NCI-H2029 (cell line): ENCODE measurements at regions not wholly inside any gene's neighbourhood (a gene's known extent, or its start where the extent isn't known, plus 50 kb on each side); places are given as distances from the start of the nearest gene placed in this dataset.
"Not testable (repeated sequence)": the region's sequence is repeated elsewhere in the genome, so short reads cannot be mapped to it uniquely, and the experiment has no call there.

Experiments
- DNase-seq: peaks from one replicate; lab custom pipeline; 2025; lab: John Stamatoyannopoulos, UW

DNA sequence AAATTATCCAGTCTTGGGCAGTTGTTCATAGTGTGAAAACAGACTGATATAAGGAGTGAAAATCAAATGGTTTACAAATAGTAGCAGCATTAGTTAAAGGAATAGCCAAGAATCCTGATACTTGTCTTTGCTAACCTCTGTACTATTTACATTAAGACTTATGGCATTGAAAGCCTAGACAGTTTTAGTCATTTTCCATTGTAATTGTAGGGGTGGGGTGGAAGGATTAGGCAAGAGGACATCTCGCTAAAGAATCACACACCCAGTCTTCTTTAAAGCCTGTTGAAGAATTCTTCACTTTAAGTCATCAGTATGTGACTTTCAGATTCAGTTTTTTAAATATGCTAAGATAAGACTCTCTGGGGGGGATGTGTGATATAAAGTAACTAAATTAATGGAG, 207.5 kb upstream of the PHACTR1 start:
- DNase-seq = no peak

GRCh38 chr6:12516070-12516469, 200.5 kb upstream of the PHACTR1 start:
- DNase-seq = no peak

- DNase-seq = no peak
Observed at GRCh38 chr6:12522347-12522746, 194.2 kb upstream of the PHACTR1 start.

GRCh38 chr6:12523726-12524125, 192.8 kb upstream of the PHACTR1 start:
- DNase-seq = no peak

GRCh38 chr6:12525276-12525675, 191.3 kb upstream of the PHACTR1 start:
- no peak for DNase-seq

DNA sequence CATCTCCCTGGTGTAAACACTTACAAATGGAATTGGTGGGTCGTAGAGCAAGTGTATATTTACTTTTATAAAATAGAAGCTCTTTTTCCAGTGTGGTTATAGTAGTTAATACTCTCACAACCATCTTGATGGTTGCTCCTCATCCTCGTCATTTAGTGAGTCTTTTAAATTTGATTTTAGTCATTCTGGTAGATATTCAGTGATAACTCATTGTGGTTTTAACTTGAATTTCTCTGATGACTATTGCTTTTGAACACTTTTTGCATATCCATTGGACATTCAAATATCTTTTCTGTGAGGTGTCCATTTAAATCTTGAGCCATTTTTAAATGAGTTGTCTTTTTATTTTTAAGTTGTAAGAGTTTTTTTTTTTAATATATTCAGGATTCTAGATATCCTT, 189.2 kb upstream of the PHACTR1 start:
- no peak for DNase-seq

DNA sequence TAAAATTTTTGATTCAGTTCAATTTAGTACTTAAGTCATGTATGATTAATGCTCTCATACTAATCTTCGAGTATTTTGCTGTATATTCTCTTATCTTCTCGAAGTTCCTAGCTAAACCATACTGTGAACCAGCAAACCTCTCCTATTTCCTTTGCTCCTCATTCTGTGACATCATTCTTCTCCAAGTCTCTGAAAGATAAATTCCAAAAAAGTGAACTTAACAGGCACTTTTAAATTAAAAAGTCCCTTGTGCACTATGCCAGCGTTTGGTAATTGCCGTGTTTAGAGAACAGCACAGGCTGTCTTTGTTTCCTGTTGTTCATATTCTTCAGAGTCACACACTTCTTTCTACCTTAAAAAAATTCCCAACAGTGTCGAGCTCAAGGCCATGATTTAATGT, 188.4 kb upstream of the PHACTR1 start:
- DNase-seq = no peak

GRCh38 chr6:12528581-12529363, 187.8 kb upstream of the PHACTR1 start:
- no peak for DNase-seq

- DNase-seq = no peak
Observed at GRCh38 chr6:12529364-12530019, 187.1 kb upstream of the PHACTR1 start.

DNA sequence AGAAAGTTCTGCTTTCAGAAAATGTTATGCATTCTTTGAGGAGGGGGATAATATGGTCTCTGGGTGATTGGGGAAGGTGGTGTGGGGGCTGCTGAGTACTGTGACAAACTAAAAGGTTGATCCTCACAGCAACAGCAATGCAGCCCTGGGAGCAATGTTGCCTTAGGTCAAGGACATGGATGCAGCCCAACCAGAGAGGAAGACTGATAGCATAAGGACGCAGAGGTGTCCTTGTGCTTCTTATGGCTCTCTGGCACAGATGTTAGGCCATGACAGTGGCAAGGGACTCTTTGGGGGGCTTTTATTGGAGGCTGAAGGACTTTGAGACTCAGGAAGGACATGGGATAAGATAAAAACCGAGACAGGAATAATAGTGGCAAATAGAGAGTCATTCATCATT, 186.2 kb upstream of the PHACTR1 start:
- no peak for DNase-seq

- no peak for DNase-seq
Observed at GRCh38 chr6:12533586-12533985, 183.0 kb upstream of the PHACTR1 start.

DNA sequence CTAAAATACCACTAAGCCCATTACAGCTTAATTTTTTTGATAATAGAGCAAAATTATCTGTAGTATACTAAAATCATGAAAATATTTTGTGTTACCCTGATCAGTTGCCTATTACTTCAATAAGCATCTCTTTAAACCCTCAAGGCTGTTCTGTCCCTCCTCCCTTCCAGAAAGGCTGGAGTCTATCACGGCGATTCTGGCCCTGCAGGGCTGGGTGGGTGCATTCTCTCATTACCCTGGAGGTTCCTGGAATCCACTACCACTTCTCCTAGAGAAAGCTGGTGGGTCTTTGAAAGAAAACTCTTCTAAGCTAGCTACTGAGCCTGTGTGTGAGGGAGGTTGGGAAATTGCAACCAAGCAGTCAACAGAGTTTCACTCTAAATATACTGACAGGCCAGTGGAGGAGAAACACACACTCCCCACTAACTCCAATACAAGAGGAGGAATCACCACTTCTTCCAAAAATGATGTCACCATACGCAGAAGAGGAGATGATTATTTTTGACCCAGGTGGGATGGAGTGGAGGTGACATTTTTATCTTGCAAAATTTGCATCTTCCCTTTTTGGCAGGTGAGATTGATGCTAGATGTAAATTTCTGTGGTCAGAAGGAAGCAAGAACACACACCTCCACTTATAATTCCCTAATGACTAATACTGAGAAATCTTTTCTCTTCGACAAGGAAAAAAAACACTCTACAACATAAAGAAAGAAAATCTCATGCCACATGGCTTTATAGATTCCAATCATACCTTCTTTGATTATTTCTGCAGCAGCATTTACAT, 182.3 kb upstream of the PHACTR1 start:
- no peak for DNase-seq

DNA sequence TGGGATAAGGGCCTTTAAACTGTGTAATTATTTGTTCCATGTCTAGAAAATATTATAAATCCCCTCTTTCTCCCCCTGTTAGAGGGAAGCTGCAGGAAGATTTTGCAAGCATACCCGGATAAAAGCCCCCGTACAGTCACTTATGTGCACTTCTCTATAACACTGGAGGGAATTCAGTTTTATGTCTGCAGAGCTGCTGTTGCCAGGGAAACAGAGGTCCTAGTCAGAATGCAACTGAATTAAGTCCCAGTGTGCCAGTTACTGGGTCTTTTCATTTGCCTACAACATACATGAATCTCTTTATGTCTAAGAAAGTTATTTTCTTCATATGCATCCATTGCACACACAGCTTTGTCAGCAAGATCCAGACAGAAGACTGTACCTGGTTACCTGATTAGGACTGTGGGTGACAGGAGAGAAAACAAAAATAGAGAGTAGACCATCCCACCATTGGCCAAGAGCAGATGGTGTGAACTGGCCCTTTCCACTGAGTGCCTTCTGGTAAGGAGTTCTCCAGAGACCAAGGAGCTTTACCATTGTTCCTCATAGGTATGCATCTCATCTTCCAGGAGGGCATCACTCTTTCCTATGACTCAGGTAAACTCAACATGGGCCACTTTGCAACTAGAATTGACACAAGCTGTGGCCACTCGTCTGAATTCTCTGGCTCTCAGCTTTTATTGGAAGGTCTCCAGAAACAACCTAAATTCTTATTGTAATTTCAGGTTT, 180.8 kb upstream of the PHACTR1 start:
- DNase-seq = no peak

DNA sequence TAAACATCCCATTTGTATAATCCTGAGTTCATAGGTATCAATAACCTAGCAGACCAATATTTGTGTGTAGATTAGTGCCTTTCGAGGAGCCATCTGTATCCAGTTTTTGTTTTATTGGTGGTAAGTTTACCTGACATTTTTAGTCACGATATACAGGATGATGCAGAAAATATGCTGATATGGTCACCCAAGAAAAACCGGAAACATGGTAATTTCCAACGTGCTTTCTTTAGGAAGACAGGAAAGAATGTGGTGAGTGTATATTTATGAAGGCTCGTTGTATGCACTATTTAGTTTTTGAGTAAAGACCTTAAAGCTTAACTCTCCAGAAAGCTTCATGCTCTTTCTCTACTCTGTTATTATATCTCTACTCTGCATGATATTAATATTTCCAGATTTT, 180.2 kb upstream of the PHACTR1 start:
- DNase-seq = no peak

- DNase-seq = no peak
Observed at GRCh38 chr6:12537389-12537788, 179.2 kb upstream of the PHACTR1 start.

GRCh38 chr6:12538881-12539357, 177.6 kb upstream of the PHACTR1 start:
- DNase-seq = no peak

DNA sequence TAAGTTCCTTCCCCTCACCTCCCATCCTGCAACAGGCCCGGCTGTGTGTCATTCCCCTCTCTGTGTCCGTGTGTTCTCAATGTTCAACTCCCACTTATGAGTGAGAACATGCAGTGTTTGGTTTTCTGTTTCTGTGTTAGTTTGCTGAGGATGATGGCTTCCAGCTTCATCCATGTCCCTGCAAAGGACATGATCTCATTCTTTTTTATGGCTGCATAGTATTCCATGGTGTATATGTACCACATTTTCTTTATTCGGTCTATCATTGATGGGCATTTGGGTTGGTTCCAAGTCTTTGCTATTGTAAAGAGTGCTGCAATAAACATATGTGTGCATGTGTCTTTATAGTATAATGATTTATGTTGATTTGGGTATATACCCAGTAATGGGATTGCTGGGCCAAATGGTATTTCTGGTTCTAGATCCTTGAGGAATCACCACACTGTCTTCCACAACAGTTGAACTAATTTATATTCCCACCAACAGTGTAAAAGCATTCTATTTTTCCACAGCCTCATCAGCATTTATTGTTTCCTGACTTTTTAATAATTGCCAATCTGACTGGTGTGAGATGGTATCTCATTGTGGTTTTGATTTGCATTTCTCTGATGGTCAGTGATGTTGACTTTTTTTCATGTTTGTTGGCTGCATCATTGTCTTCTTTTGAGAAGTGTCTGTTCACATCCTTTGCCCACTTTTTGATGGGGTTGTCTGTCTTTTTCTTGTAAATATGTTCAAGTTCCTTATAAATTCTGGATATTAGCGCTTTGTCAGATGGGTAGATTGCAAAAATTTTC, 174.1 kb upstream of the PHACTR1 start:
- DNase-seq = not testable (repeated sequence)

- no peak for DNase-seq
Observed at GRCh38 chr6:12543953-12544352, 172.6 kb upstream of the PHACTR1 start.

DNA sequence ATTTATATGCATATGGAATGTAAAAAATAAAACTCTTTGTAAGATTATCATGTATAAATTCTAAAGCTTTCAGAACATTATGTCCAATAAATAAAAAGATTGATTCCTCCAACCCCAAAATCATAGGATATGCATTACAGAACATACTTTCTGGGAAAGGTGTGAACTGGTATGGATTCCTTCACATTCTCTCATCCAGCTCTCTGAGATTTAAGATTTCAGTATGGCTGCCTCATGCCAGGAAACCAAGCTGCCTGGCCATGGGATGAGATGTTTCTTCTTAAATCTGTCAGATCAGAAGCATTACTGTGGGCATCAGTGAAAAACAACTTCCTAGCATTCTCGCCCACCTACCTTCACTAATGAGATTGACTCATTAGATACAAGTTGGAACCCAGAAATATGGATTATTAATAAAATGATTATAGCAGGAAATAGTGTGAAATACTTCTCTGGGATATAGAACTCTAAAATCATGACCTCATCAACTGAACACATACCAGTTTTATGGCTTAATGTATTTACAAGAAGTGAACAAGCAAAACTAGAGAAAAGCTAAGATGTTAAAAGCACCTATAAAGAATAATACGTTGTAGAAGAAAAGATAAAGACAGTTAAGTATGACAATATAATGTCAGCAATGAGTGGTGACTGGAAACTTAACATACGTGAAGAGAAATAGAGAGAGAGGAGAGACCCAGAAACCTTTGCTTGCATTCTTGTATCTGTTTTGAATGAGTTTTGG, 171.6 kb upstream of the PHACTR1 start:
- DNase-seq = no peak

DNA sequence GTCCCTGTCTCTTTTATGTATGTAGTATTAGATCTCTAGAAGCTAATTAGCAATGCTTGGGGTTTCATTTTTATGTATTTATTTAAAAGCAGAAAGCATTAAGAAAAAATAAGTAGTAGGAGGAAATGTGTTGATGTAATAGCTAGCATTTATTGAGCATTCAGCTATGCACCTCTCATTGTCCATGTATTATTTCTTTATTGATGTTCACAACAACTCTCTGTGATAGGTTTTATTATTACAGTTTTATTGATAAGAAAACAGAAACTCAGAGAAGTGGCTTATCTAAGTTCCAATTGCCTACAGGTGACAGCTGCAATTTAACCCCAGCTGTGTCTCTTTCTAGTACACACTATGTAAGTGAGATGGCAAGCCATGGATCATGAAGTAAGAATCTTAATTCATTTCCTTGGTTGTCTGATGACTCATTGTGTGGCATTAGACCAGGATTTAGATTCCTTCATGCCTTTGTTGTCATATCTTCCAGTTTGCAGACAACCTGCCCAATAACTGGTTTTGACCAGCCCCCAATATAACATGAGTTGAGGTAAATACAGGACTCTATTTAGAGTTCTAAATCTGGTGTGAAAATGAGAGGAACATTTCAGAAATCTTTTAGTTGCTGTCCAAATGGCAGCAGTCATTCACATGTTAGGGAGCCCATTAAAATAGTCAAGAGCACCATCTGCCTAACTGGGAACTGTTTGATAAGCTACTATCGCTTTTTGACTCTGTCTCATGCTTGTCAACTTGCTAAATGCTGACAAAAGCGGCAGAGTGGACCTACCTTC, 170.8 kb upstream of the PHACTR1 start:
- DNase-seq = no peak
